CD8-positive, alpha-beta memory T cell (primary cell): ENCODE measurements at regions not wholly inside any gene's neighbourhood (a gene's known extent, or its start where the extent isn't known, plus 50 kb on each side); places are given as distances from the start of the nearest gene placed in this dataset.
A peak's percentile ranks its signal among the peaks of the same experiment; 100 is the strongest.
"Not testable (repeated sequence)": the region's sequence is repeated elsewhere in the genome, so short reads cannot be mapped to it uniquely, and the experiment has no call there.

Experiments
- CTCF ChIA-PET: fragments of 350-600 bp; sonication (Branson Sonifier 250); formaldehyde crosslinking; loops from one replicate; lab custom pipeline; 2021; ENCODE audit warnings: antibody characterized with exemption; lab: Charles Lee
- POLR2A ChIA-PET: fragments of 350-600 bp; sonication (Branson Sonifier 250); formaldehyde crosslinking; loops from one replicate; lab custom pipeline; 2021; ENCODE audit warnings: antibody characterized with exemption; lab: Charles Lee
- DNase-seq, 5 donors: peaks; one replicate each; pipeline versions ENCODE4 v3.0.0 to v3.0.0-alpha.2; 2020 to 2022; ENCODE audit warnings: mixed read lengths in 1 of 5
- H3K27ac ChIP-seq: one replicate; pipeline ENCODE4 v1.7.0; 2013; ENCODE audit warnings: low read depth, mild to moderate bottlenecking, low read length, moderate library complexity
- H3K27me3 ChIP-seq: 2 replicates; pipeline ENCODE4 v1.7.0; 2013; ENCODE audit warnings: low read length, mild to moderate bottlenecking; ENCODE audit not compliant: insufficient read depth, poor library complexity, severe bottlenecking
- H3K36me3 ChIP-seq: 2 replicates; pipeline ENCODE4 v1.7.0; 2013; ENCODE audit warnings: mild to moderate bottlenecking, low read length, moderate library complexity; ENCODE audit not compliant: insufficient read depth
- H3K4me1 ChIP-seq: 2 replicates; pipeline ENCODE4 v1.7.0; 2013; ENCODE audit warnings: mild to moderate bottlenecking, low read length, moderate library complexity; ENCODE audit not compliant: insufficient read depth
- H3K4me3 ChIP-seq: 2 replicates; pipeline ENCODE4 v1.7.0; 2013; ENCODE audit warnings: mild to moderate bottlenecking, low read length
- H3K9me3 ChIP-seq: 2 replicates; pipeline ENCODE4 v1.7.0; 2013; ENCODE audit warnings: mild to moderate bottlenecking, low read length
- H3K27ac Mint-ChIP-seq, 8 donors: one replicate each; pipeline ENCODE4 v1.8.0; 2020 to 2021; ENCODE audit warnings: mixed read lengths in 8 of 8, mild to moderate bottlenecking in 6 of 8, inconsistent platforms in 3 of 8, moderate library complexity in 3 of 8
- H3K27me3 Mint-ChIP-seq, 2 donors: one replicate each; pipeline ENCODE4 v1.8.0; 2020 to 2021; ENCODE audit warnings: mixed read lengths in 2 of 2, mild to moderate bottlenecking in 1 of 2, moderate library complexity in 1 of 2
- H3K36me3 Mint-ChIP-seq, 3 donors: one replicate each; pipeline ENCODE4 v1.8.0; 2020 to 2021; ENCODE audit warnings: mixed read lengths in 3 of 3, inconsistent platforms in 1 of 3, mild to moderate bottlenecking in 1 of 3
- H3K4me1 Mint-ChIP-seq, 3 donors: one replicate each; pipeline ENCODE4 v1.8.0; 2020 to 2021; ENCODE audit warnings: mixed read lengths in 3 of 3, inconsistent platforms in 1 of 3, mild to moderate bottlenecking in 1 of 3
- H3K4me3 Mint-ChIP-seq, 7 donors: one replicate each; pipeline ENCODE4 v1.8.0; 2020 to 2021; ENCODE audit warnings: mixed read lengths in 7 of 7, mild to moderate bottlenecking in 6 of 7, moderate library complexity in 4 of 7, inconsistent platforms in 2 of 7
- H3K9me3 Mint-ChIP-seq, 5 donors: one replicate each; pipeline ENCODE4 v1.8.0; 2020 to 2022; ENCODE audit warnings: mixed read lengths in 5 of 5, mild to moderate bottlenecking in 3 of 5, moderate library complexity in 2 of 5, inconsistent platforms in 1 of 5

DNA sequence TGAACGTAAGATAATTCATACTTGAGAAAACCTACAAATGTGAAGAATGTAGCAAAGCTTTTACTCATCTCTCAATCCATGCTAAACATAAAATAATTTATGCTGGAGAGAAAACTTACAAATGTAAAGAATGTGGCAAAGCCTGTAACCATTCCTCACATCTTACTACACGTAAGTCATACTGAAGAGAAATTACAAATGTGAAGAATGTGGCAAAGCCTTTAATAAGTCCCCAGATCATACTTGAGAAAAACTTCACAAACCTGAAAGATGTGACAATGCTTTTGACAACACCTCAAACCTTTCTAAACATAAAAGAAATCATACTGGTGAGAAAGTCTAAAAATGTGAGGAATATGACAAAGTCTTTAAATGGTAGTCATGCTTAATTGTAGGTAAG lies 89.4 kb downstream of the ZNF675 start:
- CTCF ChIA-PET, result no interaction called here
- Mint-ChIP-seq H3K9me3 (peaks cover 2 to 24% (median 15%) of the 10 kb centered on the region in 5 donors), H3K27ac (no peak overlapping the region), H3K27me3 (no peaks in the 10 kb centered on the region), H3K4me3 (no peak overlapping the region), H3K36me3 (no peaks in the 10 kb centered on the region), H3K4me1 (no peaks in the 10 kb centered on the region)
- H3K36me3 ChIP-seq, result no peaks in the 10 kb centered on the region
- H3K4me3 ChIP-seq, result no peak overlapping the region
- H3K27me3 ChIP-seq, result no peaks in the 10 kb centered on the region
- no peaks in the 10 kb centered on the region for H3K4me1 ChIP-seq
- H3K27ac ChIP-seq, result no peak overlapping the region
- no peak for DNase-seq
- H3K9me3 ChIP-seq, result no peaks in the 10 kb centered on the region
- POLR2A ChIA-PET, result no interaction called here

DNA sequence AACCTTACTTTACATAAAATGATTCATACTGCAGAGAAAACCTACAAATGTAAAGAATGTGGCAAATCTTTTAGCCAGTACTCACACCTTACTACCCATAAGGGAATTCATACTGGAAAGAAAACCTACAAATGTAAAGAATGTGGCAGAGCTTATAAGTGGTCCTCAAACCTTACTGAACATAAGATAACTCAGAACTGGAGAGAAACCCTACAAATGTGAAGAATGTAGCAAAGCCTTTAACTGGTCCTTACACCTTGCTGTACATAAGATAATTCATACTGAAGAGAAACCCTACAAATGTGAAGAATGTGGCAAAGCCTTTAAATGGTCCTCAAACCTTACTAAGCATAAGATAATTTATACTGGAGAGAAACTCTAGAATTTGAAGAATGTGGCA lies 90.1 kb downstream of the ZNF675 start:
- peaks cover 2 to 28% (median 20%) of the 10 kb centered on the region in 5 donors for H3K9me3 Mint-ChIP-seq
- H3K4me1 Mint-ChIP-seq, result no peaks in the 10 kb centered on the region
- no peaks in the 10 kb centered on the region for H3K9me3 ChIP-seq
- CTCF ChIA-PET, result no interaction called here
- no peak for DNase-seq
- no peak overlapping the region for H3K27ac ChIP-seq
- no peak overlapping the region for H3K4me3 ChIP-seq
- H3K27me3 Mint-ChIP-seq, result no peaks in the 10 kb centered on the region
- H3K36me3 ChIP-seq, result no peaks in the 10 kb centered on the region
- no peaks in the 10 kb centered on the region for H3K36me3 Mint-ChIP-seq
- POLR2A ChIA-PET, result no interaction called here
- H3K27ac Mint-ChIP-seq, result no peak overlapping the region
- H3K4me3 Mint-ChIP-seq, result no peak overlapping the region
- no peaks in the 10 kb centered on the region for H3K4me1 ChIP-seq
- no peaks in the 10 kb centered on the region for H3K27me3 ChIP-seq

DNA sequence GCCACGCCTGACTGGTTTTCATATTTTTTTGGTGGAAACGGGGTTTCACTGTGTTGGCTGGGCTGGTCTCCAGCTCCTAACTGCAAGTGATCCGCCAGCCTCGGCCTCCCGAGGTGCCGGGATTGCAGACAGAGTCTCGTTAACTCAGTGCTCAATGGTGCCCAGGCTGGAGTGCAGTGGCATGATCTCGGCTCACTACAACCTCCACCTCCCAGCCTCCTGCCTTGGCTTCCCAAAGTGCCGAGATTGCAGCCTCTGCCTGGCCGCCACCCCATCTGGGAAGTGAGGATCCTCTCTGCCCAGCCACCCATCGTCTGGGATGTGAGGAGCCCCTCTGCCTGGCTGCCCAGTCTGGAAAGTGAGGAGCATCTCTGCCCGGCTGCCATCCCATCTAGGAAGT lies 92.7 kb downstream of the ZNF675 start:
- CTCF ChIA-PET, H3K4me1 Mint-ChIP-seq, H3K36me3 Mint-ChIP-seq, H3K4me3 Mint-ChIP-seq, H3K27ac ChIP-seq, H3K27me3 Mint-ChIP-seq, H3K4me1 ChIP-seq, POLR2A ChIA-PET, H3K4me3 ChIP-seq, H3K9me3 ChIP-seq, H3K36me3 ChIP-seq, DNase-seq, H3K27me3 ChIP-seq: not testable (repeated sequence)
- H3K27ac Mint-ChIP-seq, result peak overlapping the region in 1 of 8 donors; percentile 41
- H3K9me3 Mint-ChIP-seq, result peaks cover 10 to 36% (median 34%) of the 10 kb centered on the region in 5 donors

DNA sequence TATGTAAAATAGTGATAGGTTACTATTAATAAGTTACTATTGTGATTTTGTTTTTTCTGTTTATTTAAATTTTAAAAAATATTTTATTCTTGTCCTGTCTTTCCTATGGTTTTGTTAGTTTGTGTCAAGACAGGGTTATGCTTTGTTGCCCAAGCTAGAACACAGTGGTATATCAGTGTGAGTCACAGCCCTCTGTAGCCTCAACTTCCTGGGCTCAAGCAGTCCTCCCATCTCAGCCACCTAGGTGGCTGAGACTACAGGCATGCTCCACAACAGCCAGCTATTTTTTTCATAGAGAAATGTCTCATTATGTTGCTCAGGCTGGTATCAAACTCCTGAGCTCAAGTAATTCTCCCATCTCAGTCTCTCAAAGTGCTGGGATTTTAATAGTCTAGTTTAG lies 99.5 kb downstream of the ZNF675 start:
- CTCF ChIA-PET, result no interaction called here

DNA sequence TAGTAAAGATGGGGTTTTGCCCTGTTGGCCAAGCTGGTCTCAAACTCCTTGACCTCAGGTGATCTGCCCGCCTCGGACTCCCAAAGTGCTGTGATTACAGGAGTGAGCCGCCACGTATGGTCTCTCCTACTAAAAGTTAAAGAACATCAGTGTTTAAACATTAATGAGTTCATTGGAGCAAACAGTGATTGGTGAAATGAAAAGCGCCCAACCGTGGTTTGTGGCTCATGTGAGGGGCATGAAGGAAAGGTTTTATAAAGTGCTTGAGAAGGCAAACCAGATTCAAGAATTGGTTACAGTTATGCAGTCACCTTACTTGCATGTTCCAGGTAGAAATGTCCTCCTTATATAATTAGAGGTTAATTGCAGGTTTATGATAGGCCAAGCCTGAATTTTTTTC lies 109.5 kb downstream of the ZNF675 start:
- no peaks in the 10 kb centered on the region for H3K27me3 Mint-ChIP-seq
- H3K4me1 Mint-ChIP-seq, result no peaks in the 10 kb centered on the region
- H3K9me3 Mint-ChIP-seq, result peaks cover 10 to 31% (median 20%) of the 10 kb centered on the region in 5 donors
- Histone ChIP-seq H3K4me3 (no peak overlapping the region), H3K9me3 (no peaks in the 10 kb centered on the region), H3K27me3 (no peaks in the 10 kb centered on the region), H3K4me1 (no peaks in the 10 kb centered on the region), H3K36me3 (no peaks in the 10 kb centered on the region), H3K27ac (no peak overlapping the region)
- ChIA-PET POLR2A (no interaction called here), CTCF (no interaction called here)
- DNase-seq, result no peak
- H3K36me3 Mint-ChIP-seq, result no peaks in the 10 kb centered on the region
- H3K27ac Mint-ChIP-seq, result no peak overlapping the region
- no peak overlapping the region for H3K4me3 Mint-ChIP-seq

More for the DNA sequence above, 99.5 kb downstream of the ZNF675 start:
- H3K27me3 ChIP-seq, result no peaks in the 10 kb centered on the region
- H3K27ac ChIP-seq, result no peak overlapping the region
- H3K36me3 ChIP-seq, result no peaks in the 10 kb centered on the region
- Mint-ChIP-seq H3K27ac (no peak overlapping the region), H3K27me3 (no peaks in the 10 kb centered on the region), H3K36me3 (peaks cover 0 to 5% (median 1%) of the 10 kb centered on the region in 3 donors), H3K4me1 (no peaks in the 10 kb centered on the region), H3K4me3 (no peak overlapping the region), H3K9me3 (peaks cover 25 to 37% (median 29%) of the 10 kb centered on the region in 5 donors)
- no peak for DNase-seq
- no peak overlapping the region for H3K4me3 ChIP-seq
- POLR2A ChIA-PET, result no interaction called here
- no peaks in the 10 kb centered on the region for H3K9me3 ChIP-seq
- no peaks in the 10 kb centered on the region for H3K4me1 ChIP-seq

DNA sequence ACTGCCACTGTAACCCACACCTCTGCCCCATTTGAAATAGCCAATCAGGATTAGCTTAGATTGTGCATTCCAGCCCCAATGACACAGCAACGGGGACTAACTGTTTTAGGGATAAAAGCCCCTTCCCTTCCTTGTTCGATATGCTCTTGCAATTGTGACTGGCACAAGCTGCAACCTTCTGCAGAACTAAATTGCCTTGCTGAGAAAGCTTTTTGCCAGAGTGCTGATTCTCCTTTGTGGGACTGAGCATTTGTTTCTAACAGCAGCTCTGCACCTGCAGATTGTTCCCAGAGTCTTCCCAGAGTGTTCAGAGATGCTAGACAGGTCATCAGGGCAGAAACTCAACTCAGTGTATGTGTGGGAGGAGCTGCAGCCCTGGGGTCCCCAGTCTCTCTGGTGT lies 115.8 kb downstream of the ZNF675 start:
- CTCF ChIA-PET, result no interaction called here
- Mint-ChIP-seq H3K36me3 (peaks cover 2 to 5% (median 4%) of the 10 kb centered on the region in 3 donors), H3K4me1 (no peaks in the 10 kb centered on the region), H3K27ac (no peak overlapping the region), H3K4me3 (no peak overlapping the region), H3K27me3 (no peaks in the 10 kb centered on the region), H3K9me3 (peaks cover 41 to 61% (median 54%) of the 10 kb centered on the region in 5 donors)
- H3K4me3 ChIP-seq, result no peak overlapping the region
- no peaks in the 10 kb centered on the region for H3K27me3 ChIP-seq
- no peak for DNase-seq
- no peaks in the 10 kb centered on the region for H3K4me1 ChIP-seq
- POLR2A ChIA-PET, result no interaction called here
- H3K36me3 ChIP-seq, result no peaks in the 10 kb centered on the region
- H3K27ac ChIP-seq, result no peak overlapping the region
- H3K9me3 ChIP-seq, result peaks cover 7% of the 10 kb centered on the region

DNA sequence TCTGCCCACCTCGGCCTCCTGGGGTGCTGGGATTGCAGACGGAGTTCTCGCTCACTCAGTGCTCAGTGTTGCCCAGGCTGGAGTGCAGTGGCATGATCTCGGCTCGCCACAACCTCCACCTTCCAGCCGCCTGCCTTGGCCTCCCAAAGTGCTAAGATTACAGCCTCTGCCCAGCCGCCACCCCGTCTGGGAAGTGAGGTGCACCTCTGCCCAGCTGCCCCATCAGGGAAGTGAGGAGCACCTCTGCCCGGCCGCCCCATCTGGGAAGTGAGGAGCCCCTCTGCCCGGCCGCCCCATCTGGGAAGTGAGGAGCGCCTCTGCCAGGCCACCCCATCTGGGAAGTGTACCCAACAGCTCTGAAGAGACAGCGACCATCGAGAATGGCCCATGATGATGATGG lies 118.9 kb downstream of the ZNF675 start:
- DNase-seq, H3K9me3 ChIP-seq, H3K27me3 Mint-ChIP-seq, H3K27ac ChIP-seq, CTCF ChIA-PET, H3K4me3 Mint-ChIP-seq, H3K4me1 ChIP-seq, POLR2A ChIA-PET, H3K4me3 ChIP-seq, H3K27me3 ChIP-seq, H3K4me1 Mint-ChIP-seq, H3K36me3 ChIP-seq, H3K36me3 Mint-ChIP-seq, H3K27ac Mint-ChIP-seq: not testable (repeated sequence)
- H3K9me3 Mint-ChIP-seq, result peaks cover 40 to 55% (median 49%) of the 10 kb centered on the region in 5 donors

DNA sequence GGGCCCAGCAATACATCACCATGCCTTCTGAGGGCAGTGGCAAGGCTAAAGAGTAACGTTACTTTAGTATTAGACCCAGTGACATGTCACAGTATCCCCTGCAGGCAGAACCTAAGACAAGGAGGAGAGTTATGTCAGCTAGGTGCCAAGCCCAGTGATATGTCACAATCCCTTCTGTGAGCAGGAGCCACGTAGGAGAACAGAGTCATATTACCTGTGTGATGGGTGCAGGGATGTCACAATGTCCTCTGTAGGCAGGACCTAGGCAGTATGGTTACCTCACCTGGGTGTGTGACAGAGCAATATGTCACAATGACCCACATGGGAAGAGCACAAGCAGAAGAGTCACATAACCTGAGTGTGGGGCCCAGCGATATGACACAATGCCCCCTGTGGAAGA lies 121.8 kb downstream of the ZNF675 start:
- no peaks in the 10 kb centered on the region for H3K4me1 Mint-ChIP-seq
- H3K36me3 Mint-ChIP-seq, result peaks cover 0 to 3% (median 0%) of the 10 kb centered on the region in 3 donors
- CTCF ChIA-PET, result no interaction called here

DNA sequence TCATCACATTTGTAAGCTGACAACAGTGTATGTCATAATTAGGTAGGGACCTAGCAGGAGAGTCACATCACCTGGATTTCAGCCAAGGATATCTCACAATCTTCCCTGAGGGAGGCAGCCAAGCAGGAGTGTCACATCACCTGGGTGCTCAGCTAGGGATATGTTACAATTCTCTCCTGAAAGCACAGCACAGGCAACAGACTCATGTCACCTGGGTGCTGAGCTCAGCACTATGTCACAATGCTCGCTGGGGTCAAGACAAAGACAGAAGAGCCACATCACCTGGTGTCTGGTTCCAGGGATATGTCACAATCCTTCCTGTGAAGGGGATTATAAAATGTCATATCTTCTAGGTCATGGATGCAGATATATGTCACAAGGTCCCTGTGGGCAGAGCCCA lies 123.7 kb downstream of the ZNF675 start:
- Mint-ChIP-seq H3K4me3 (no peak overlapping the region), H3K9me3 (peaks cover 12 to 20% (median 16%) of the 10 kb centered on the region in 5 donors), H3K27ac (no peak overlapping the region), H3K27me3 (peaks cover 0 to 2% of the 10 kb centered on the region in 2 donors), H3K4me1 (no peaks in the 10 kb centered on the region), H3K36me3 (peaks cover 0 to 3% (median 0%) of the 10 kb centered on the region in 3 donors)
- Histone ChIP-seq H3K27me3 (no peaks in the 10 kb centered on the region), H3K36me3 (no peaks in the 10 kb centered on the region), H3K4me1 (no peaks in the 10 kb centered on the region), H3K9me3 (no peaks in the 10 kb centered on the region), H3K4me3 (no peak overlapping the region), H3K27ac (no peak overlapping the region)
- ChIA-PET CTCF (no interaction called here), POLR2A (no interaction called here)
- DNase-seq, result no peak

More for the DNA sequence above, 121.8 kb downstream of the ZNF675 start:
- DNase-seq, result no peak
- POLR2A ChIA-PET, result no interaction called here
- H3K9me3 Mint-ChIP-seq, result peaks cover 20 to 32% (median 27%) of the 10 kb centered on the region in 5 donors
- Histone ChIP-seq H3K9me3 (no peaks in the 10 kb centered on the region), H3K27ac (no peak overlapping the region), H3K4me3 (no peak overlapping the region), H3K36me3 (no peaks in the 10 kb centered on the region), H3K27me3 (no peaks in the 10 kb centered on the region), H3K4me1 (no peaks in the 10 kb centered on the region)
- no peak overlapping the region for H3K27ac Mint-ChIP-seq
- H3K27me3 Mint-ChIP-seq, result peaks cover 0 to 2% of the 10 kb centered on the region in 2 donors
- H3K4me3 Mint-ChIP-seq, result no peak overlapping the region
